ENCODE measurements at regions not wholly inside any gene's neighbourhood (a gene's known extent, or its start where the extent isn't known, plus 50 kb on each side); places are given as distances from the start of the nearest gene placed in this dataset.

GRCh38 chr10:130691776-130692175 lies 555.6 kb downstream of the GLRX3 start:
- Histone ChIP-seq H3K27ac (replicated peaks) (no peak overlapping the region), H3K4me3 (replicated peaks; ENCODE audit: insufficient read depth, low read length) (no peak overlapping the region), H3K27me3 (ENCODE audit: insufficient read depth, poor library complexity, severe bottlenecking) (no peaks in the 10 kb centered on the region)
- no peak for DNase-seq (ENCODE audit: low read depth in 1 of 2, low spot score in 1 of 2)
- TF ChIP-seq CTCF (IDR thresholded peaks at IDR 0.05; ENCODE audit: insufficient read depth, low read length), result no peak
- no peak for TF ChIP-seq POLR2AphosphoS5 (IDR thresholded peaks at IDR 0.05; ENCODE audit: low read depth)
- TF ChIP-seq GABPA (IDR thresholded peaks at IDR 0.05; ENCODE audit: low read depth), result no peak
- TF ChIP-seq SPI1 (IDR thresholded peaks at IDR 0.05; ENCODE audit: borderline replicate concordance, low read depth), result no peak
- no peak for TF ChIP-seq REST (IDR thresholded peaks at IDR 0.05; ENCODE audit: insufficient replicate concordance, low read depth)

DNA sequence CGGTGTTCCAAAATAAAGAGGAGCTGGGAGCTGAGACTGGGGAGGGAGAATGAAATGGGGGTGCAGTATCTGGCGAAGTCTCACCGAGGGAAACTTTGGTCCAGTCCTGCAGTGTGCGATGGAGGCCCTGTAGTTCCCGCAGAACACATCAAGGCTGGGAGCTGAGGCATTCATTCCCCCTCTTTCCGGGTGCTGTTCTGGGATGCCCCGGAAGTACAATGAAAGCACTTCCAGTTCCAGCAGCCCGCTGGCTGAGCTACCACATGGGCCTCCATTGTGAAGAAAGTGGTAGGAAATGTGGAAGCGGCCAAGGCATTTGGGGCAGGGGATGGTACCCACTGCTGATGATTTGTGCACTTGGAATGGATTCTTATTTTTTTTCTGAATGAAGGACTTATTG lies 560.7 kb downstream of the GLRX3 start:
- Histone ChIP-seq H3K27me3 (ENCODE audit: insufficient read depth, poor library complexity, severe bottlenecking) (no peaks in the 10 kb centered on the region), H3K4me3 (replicated peaks; ENCODE audit: insufficient read depth, low read length) (no peak overlapping the region), H3K27ac (replicated peaks) (no peak overlapping the region)
- no peak for DNase-seq (ENCODE audit: low read depth in 1 of 2, low spot score in 1 of 2)
- no peak for TF ChIP-seq CTCF (IDR thresholded peaks at IDR 0.05; ENCODE audit: insufficient read depth, low read length)
- TF ChIP-seq GABPA (IDR thresholded peaks at IDR 0.05; ENCODE audit: low read depth), result no peak
- TF ChIP-seq REST (IDR thresholded peaks at IDR 0.05; ENCODE audit: insufficient replicate concordance, low read depth), result no peak

- Histone ChIP-seq H3K27me3 (ENCODE audit: insufficient read depth, poor library complexity, severe bottlenecking) (no peaks in the 10 kb centered on the region), H3K27ac (replicated peaks) (no peak overlapping the region)
- no peak for TF ChIP-seq POLR2AphosphoS5 (IDR thresholded peaks at IDR 0.05; ENCODE audit: low read depth)
- no peak for TF ChIP-seq CTCF (IDR thresholded peaks at IDR 0.05; ENCODE audit: insufficient read depth, low read length)
- no peak for TF ChIP-seq REST (IDR thresholded peaks at IDR 0.05; ENCODE audit: insufficient replicate concordance, low read depth)
- no peak for TF ChIP-seq GABPA (IDR thresholded peaks at IDR 0.05; ENCODE audit: low read depth)
- no peak for TF ChIP-seq SPI1 (IDR thresholded peaks at IDR 0.05; ENCODE audit: borderline replicate concordance, low read depth)
Measured at GRCh38 chr10:130707389-130707979, 571.3 kb downstream of the GLRX3 start.

More at GRCh38 chr10:130707389-130707979, 571.3 kb downstream of the GLRX3 start:
- DNase-seq (ENCODE audit: low read depth in 1 of 2, low spot score in 1 of 2), result no peak
- no peak overlapping the region for H3K4me3 ChIP-seq (replicated peaks; ENCODE audit: insufficient read depth, low read length)
